WTC11 (cell line): ENCODE measurements at regions not wholly inside any gene's neighbourhood (a gene's known extent, or its start where the extent isn't known, plus 50 kb on each side); places are given as distances from the start of the nearest gene placed in this dataset.

Experiments used
- ATAC-seq: fragments of 200-7000 bp; cut with Tn5 transposase; 2 replicates; pipeline ENCODE4 v1.10.0; 2021; ENCODE audit warnings: mild to moderate bottlenecking, moderate library complexity
- CTCF ChIA-PET: fragments of 300-600 bp; sonication (Branson Sonifier 250); formaldehyde crosslinking; loops from one replicate; lab custom pipeline; 2021; ENCODE audit warnings: antibody characterized with exemption; lab: Charles Lee
- POLR2A ChIA-PET: fragments of 350-600 bp; sonication (Branson Sonifier 250); formaldehyde crosslinking; loops from one replicate; lab custom pipeline; 2021; ENCODE audit warnings: antibody characterized with exemption; lab: Charles Lee
- DNase-seq: peaks from one replicate; pipeline ENCODE4 v3.0.0; 2021; ENCODE audit warnings: low spot score
- H3K27ac Mint-ChIP-seq: 2 replicates; pipeline ENCODE4 v1.8.0; 2021; ENCODE audit warnings: mixed read lengths
- H3K27me3 Mint-ChIP-seq: 2 replicates; pipeline ENCODE4 v1.8.0; 2021; ENCODE audit warnings: low read depth, mild to moderate bottlenecking, moderate library complexity, mixed read lengths
- H3K36me3 Mint-ChIP-seq: 2 replicates; pipeline ENCODE4 v1.8.0; 2021; ENCODE audit warnings: mixed read lengths
- H3K4me1 Mint-ChIP-seq: 2 replicates; pipeline ENCODE4 v1.8.0; 2022; ENCODE audit warnings: mixed read lengths
- H3K4me3 Mint-ChIP-seq: 2 replicates; pipeline ENCODE4 v1.8.0; 2021; ENCODE audit warnings: mild to moderate bottlenecking, moderate library complexity, mixed read lengths
- H3K9me3 Mint-ChIP-seq: 2 replicates; pipeline ENCODE4 v1.8.0; 2021; ENCODE audit warnings: mixed read lengths
- ELF4 ChIP-seq: sonication (generic); formaldehyde crosslinking; IDR thresholded peaks from 2 replicates; pipeline ENCODE4 v1.8.1; 2022; ENCODE audit warnings: low read depth, mild to moderate bottlenecking, moderate library complexity, missing genetic modification reagents
- FOXP4 ChIP-seq: sonication (generic); formaldehyde crosslinking; IDR thresholded peaks from 2 replicates; pipeline ENCODE4 v1.8.0; 2022; ENCODE audit warnings: mild to moderate bottlenecking, missing genetic modification reagents
- JAZF1 ChIP-seq: fragments of 250-450 bp; sonication (Bioruptor Pico); IDR thresholded peaks from 2 replicates; pipeline ENCODE4 v1.9.0; 2021; ENCODE audit warnings: moderate library complexity, mild to moderate bottlenecking, inconsistent platforms
- MYBL2 ChIP-seq: sonication (generic); formaldehyde crosslinking; IDR thresholded peaks from 2 replicates; pipeline ENCODE4 v1.8.1; 2023; ENCODE audit warnings: mild to moderate bottlenecking, moderate library complexity, missing genetic modification reagents
- NFATC4 ChIP-seq: fragments of 250-450 bp; sonication (Bioruptor Pico); IDR thresholded peaks from 2 replicates; pipeline ENCODE4 v1.9.0; 2021; ENCODE audit warnings: mild to moderate bottlenecking
- PRRX2 ChIP-seq: fragments of 250-450 bp; sonication (Bioruptor Pico); IDR thresholded peaks from 2 replicates; pipeline ENCODE4 v1.8.0; 2021; ENCODE audit warnings: mild to moderate bottlenecking
- RELA ChIP-seq: sonication (generic); formaldehyde crosslinking; IDR thresholded peaks from 2 replicates; pipeline ENCODE4 v1.8.1; 2022; ENCODE audit warnings: missing genetic modification reagents, mild to moderate bottlenecking, borderline replicate concordance
- TEAD4 ChIP-seq: sonication (generic); formaldehyde crosslinking; IDR thresholded peaks from 2 replicates; pipeline ENCODE4 v1.8.0; 2022; ENCODE audit warnings: mild to moderate bottlenecking, missing genetic modification reagents
- ZBTB21 ChIP-seq: sonication (generic); formaldehyde crosslinking; IDR thresholded peaks from 2 replicates; pipeline ENCODE4 v1.8.1; 2023; ENCODE audit warnings: mild to moderate bottlenecking, missing genetic modification reagents, borderline replicate concordance
- ZNF281 ChIP-seq: sonication (generic); formaldehyde crosslinking; IDR thresholded peaks from 2 replicates; pipeline ENCODE4 v1.8.0; 2023; ENCODE audit warnings: mild to moderate bottlenecking, missing genetic modification reagents
- ZNF416 ChIP-seq: fragments of 250-450 bp; sonication (Bioruptor Pico); IDR thresholded peaks from 2 replicates; pipeline ENCODE4 v1.9.0; 2021; ENCODE audit warnings: mild to moderate bottlenecking, inconsistent platforms
- ZNF532 ChIP-seq: fragments of 250-450 bp; sonication (Bioruptor Pico); IDR thresholded peaks from 2 replicates; pipeline ENCODE4 v1.9.0; 2021; ENCODE audit warnings: mild to moderate bottlenecking, borderline replicate concordance
- TF ChIP-seq, protein P1 (sequence below): sonication (generic); formaldehyde crosslinking; IDR thresholded peaks from 2 replicates; pipeline ENCODE4 v1.8.1; 2023; ENCODE audit warnings: mild to moderate bottlenecking, missing genetic modification reagents
- TF ChIP-seq, protein P2 (sequence below): sonication (generic); formaldehyde crosslinking; IDR thresholded peaks from 2 replicates; pipeline ENCODE4 v1.8.1; 2022; ENCODE audit warnings: low read depth, missing genetic modification reagents, borderline replicate concordance
- TF ChIP-seq, protein P3 (sequence below): sonication (generic); formaldehyde crosslinking; IDR thresholded peaks from 2 replicates; pipeline ENCODE4 v1.8.1; 2022; ENCODE audit warnings: missing genetic modification reagents, borderline replicate concordance
- TF ChIP-seq, protein P4 (sequence below): sonication (generic); formaldehyde crosslinking; IDR thresholded peaks from 2 replicates; pipeline ENCODE4 v1.8.0; 2023; ENCODE audit warnings: missing genetic modification reagents

GRCh38 chr9:14560194-14560593 is 133.0 kb downstream of the ZDHHC21 start:
- H3K27me3 Mint-ChIP-seq = no peaks in the 10 kb centered on the region; the same call in 1 of the 2 replicates
- ChIA-PET POLR2A (no interaction called here), CTCF (no interaction called here)
- no peak for DNase-seq
- ATAC-seq = no peak
- H3K4me3 Mint-ChIP-seq = no peak overlapping the region
- H3K4me1 Mint-ChIP-seq = peaks cover 24% of the 10 kb centered on the region
- peaks cover 6% of the 10 kb centered on the region for H3K9me3 Mint-ChIP-seq
- TF ChIP-seq ZNF281 = no peak
- no peak for TF ChIP-seq MYBL2
- TF ChIP-seq ZBTB21 = no peak
- TF ChIP-seq TEAD4 = no peak
- no peak for TF ChIP-seq RELA (CRISPR knock-in tag)
- no peak for TF ChIP-seq JAZF1 (CRISPR knock-in tag)
- no peak for TF ChIP-seq NFATC4 (CRISPR knock-in tag)
- TF ChIP-seq, protein P1, sequence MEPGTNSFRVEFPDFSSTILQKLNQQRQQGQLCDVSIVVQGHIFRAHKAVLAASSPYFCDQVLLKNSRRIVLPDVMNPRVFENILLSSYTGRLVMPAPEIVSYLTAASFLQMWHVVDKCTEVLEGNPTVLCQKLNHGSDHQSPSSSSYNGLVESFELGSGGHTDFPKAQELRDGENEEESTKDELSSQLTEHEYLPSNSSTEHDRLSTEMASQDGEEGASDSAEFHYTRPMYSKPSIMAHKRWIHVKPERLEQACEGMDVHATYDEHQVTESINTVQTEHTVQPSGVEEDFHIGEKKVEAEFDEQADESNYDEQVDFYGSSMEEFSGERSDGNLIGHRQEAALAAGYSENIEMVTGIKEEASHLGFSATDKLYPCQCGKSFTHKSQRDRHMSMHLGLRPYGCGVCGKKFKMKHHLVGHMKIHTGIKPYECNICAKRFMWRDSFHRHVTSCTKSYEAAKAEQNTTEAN (CRISPR knock-in tag) = no peak
- TF ChIP-seq, protein P2, sequence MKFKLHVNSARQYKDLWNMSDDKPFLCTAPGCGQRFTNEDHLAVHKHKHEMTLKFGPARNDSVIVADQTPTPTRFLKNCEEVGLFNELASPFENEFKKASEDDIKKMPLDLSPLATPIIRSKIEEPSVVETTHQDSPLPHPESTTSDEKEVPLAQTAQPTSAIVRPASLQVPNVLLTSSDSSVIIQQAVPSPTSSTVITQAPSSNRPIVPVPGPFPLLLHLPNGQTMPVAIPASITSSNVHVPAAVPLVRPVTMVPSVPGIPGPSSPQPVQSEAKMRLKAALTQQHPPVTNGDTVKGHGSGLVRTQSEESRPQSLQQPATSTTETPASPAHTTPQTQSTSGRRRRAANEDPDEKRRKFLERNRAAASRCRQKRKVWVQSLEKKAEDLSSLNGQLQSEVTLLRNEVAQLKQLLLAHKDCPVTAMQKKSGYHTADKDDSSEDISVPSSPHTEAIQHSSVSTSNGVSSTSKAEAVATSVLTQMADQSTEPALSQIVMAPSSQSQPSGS (CRISPR knock-in tag) = no peak
- no peak for TF ChIP-seq FOXP4 (CRISPR knock-in tag)
- no peak for TF ChIP-seq ZNF416 (CRISPR knock-in tag)
- TF ChIP-seq, protein P3, sequence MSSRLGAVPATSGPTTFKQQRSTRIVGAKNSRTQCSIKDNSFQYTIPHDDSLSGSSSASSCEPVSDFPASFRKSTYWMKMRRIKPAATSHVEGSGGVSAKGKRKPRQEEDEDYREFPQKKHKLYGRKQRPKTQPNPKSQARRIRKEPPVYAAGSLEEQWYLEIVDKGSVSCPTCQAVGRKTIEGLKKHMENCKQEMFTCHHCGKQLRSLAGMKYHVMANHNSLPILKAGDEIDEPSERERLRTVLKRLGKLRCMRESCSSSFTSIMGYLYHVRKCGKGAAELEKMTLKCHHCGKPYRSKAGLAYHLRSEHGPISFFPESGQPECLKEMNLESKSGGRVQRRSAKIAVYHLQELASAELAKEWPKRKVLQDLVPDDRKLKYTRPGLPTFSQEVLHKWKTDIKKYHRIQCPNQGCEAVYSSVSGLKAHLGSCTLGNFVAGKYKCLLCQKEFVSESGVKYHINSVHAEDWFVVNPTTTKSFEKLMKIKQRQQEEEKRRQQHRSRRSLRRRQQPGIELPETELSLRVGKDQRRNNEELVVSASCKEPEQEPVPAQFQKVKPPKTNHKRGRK (CRISPR knock-in tag) = no peak
- no peak for TF ChIP-seq PRRX2 (CRISPR knock-in tag)
- TF ChIP-seq, protein P4, sequence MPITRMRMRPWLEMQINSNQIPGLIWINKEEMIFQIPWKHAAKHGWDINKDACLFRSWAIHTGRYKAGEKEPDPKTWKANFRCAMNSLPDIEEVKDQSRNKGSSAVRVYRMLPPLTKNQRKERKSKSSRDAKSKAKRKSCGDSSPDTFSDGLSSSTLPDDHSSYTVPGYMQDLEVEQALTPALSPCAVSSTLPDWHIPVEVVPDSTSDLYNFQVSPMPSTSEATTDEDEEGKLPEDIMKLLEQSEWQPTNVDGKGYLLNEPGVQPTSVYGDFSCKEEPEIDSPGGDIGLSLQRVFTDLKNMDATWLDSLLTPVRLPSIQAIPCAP = no peak
- TF ChIP-seq ELF4 (CRISPR knock-in tag) = no peak
- TF ChIP-seq ZNF532 (CRISPR knock-in tag) = no peak
- TF ChIP-seq, all 79 proteins: peak for 0
- Mint-ChIP-seq H3K27ac (no peak overlapping the region), H3K36me3 (no peaks in the 10 kb centered on the region)
